Smooth muscle cell (in vitro differentiated cells): ENCODE measurements at regions not wholly inside any gene's neighbourhood (a gene's known extent, or its start where the extent isn't known, plus 50 kb on each side); places are given as distances from the start of the nearest gene placed in this dataset.

Source experiments
- DNase-seq: peaks from one replicate; lab custom pipeline; 2025; ENCODE audit not compliant: unreplicated experiment; lab: John Stamatoyannopoulos, UW
- H2AFZ ChIP-seq: fragments of 200-600 bp; sonication (generic); 2 replicates; pipeline ENCODE4 v1.6.0; 2016; ENCODE audit warnings: antibody characterized with exemption, low read depth, mild to moderate bottlenecking
- H3F3A ChIP-seq: fragments of 200-600 bp; sonication (generic); 2 replicates; pipeline ENCODE4 v1.6.0; 2017; ENCODE audit warnings: antibody characterized with exemption, low read depth
- H3K27ac ChIP-seq: fragments of 200-600 bp; sonication (generic); 2 replicates; pipeline ENCODE4 v1.5.1; 2016; ENCODE audit warnings: low read depth, mild to moderate bottlenecking
- H3K27me3 ChIP-seq: fragments of 200-600 bp; sonication (generic); 2 replicates; pipeline ENCODE4 v1.6.1; 2016; ENCODE audit warnings: low read depth, mild to moderate bottlenecking
- H3K36me3 ChIP-seq: fragments of 200-600 bp; sonication (generic); 2 replicates; pipeline ENCODE4 v1.5.1; 2016; ENCODE audit warnings: low read depth
- H3K4me1 ChIP-seq: fragments of 200-600 bp; sonication (generic); 2 replicates; pipeline ENCODE4 v1.5.1; 2016; ENCODE audit warnings: low read depth
- H3K4me2 ChIP-seq: fragments of 200-600 bp; sonication (generic); 2 replicates; pipeline ENCODE4 v1.6.0; 2016; ENCODE audit warnings: mild to moderate bottlenecking
- H3K4me3 ChIP-seq: fragments of 200-600 bp; sonication (generic); 2 replicates; pipeline ENCODE4 v1.5.1; 2016; ENCODE audit warnings: mild to moderate bottlenecking
- H3K79me2 ChIP-seq: fragments of 200-600 bp; sonication (generic); 2 replicates; pipeline ENCODE4 v1.6.0; 2016; ENCODE audit warnings: low read depth, mild to moderate bottlenecking
- H3K9ac ChIP-seq: fragments of 200-600 bp; sonication (generic); 2 replicates; pipeline ENCODE4 v1.6.0; 2016; ENCODE audit warnings: low read depth
- H3K9me3 ChIP-seq: fragments of 200-600 bp; sonication (generic); replicated peaks from 2 replicates; pipeline ENCODE4 v1.5.1; 2016; ENCODE audit warnings: low read depth
- H4K20me1 ChIP-seq: fragments of 200-600 bp; sonication (generic); 2 replicates; pipeline ENCODE4 v1.6.0; 2016; ENCODE audit warnings: low read depth
- CTCF ChIP-seq: fragments of 200-600 bp; sonication (generic); IDR thresholded peaks from 2 replicates; pipeline ENCODE4 v1.5.1; 2017; ENCODE audit warnings: borderline replicate concordance, mild to moderate bottlenecking, antibody characterized with exemption; ENCODE audit not compliant: insufficient read depth, poor library complexity, severe bottlenecking
- WGBS: methylation state at CpG from one replicate; pipeline ENCODE4 v1.1.7; 2016; ENCODE audit warnings: low lambda C conversion rate; 5-methylcytosine and 5-hydroxymethylcytosine counted together

- no peak for TF ChIP-seq CTCF
- WGBS = 36% methylated on average over 6 of the region's 6 CpGs
- peak overlapping the region; percentile 1 for H3K4me3 ChIP-seq
These were observed 440.0 kb downstream of the DNAJB9 start for GRCh38 chr7:109009636-109010035.

GRCh38 chr7:109020251-109020650 is 450.6 kb downstream of the DNAJB9 start:
- Histone ChIP-seq H3F3A (no peaks in the 10 kb centered on the region), H3K9me3 (no peaks in the 10 kb centered on the region), H3K4me1 (no peaks in the 10 kb centered on the region), H3K4me3 (no peak overlapping the region), H3K79me2 (no peaks in the 10 kb centered on the region), H3K4me2 (no peak overlapping the region), H4K20me1 (no peaks in the 10 kb centered on the region), H3K36me3 (no peaks in the 10 kb centered on the region), H3K27me3 (no peaks in the 10 kb centered on the region), H2AFZ (no peak overlapping the region), H3K9ac (no peak overlapping the region), H3K27ac (no peak overlapping the region)
- DNase-seq = no peak
- WGBS = 67% methylated on average over 4 of the region's 4 CpGs
- TF ChIP-seq CTCF = no peak

More at GRCh38 chr7:109009636-109010035, 440.0 kb downstream of the DNAJB9 start:
- Histone ChIP-seq H3K27ac (peak overlapping the region; percentile 39), H3K9me3 (no peaks in the 10 kb centered on the region), H3F3A (no peaks in the 10 kb centered on the region), H3K4me2 (peak overlapping the region; percentile 74), H3K79me2 (no peaks in the 10 kb centered on the region), H4K20me1 (no peaks in the 10 kb centered on the region), H3K27me3 (no peaks in the 10 kb centered on the region), H3K9ac (peak overlapping the region; percentile 28), H3K36me3 (no peaks in the 10 kb centered on the region), H2AFZ (peak overlapping the region; percentile 82), H3K4me1 (peaks cover 6% of the 10 kb centered on the region)
- no peak for DNase-seq

- no peaks in the 10 kb centered on the region for H3K9me3 ChIP-seq
- no peak overlapping the region for H2AFZ ChIP-seq
- H3K36me3 ChIP-seq = no peaks in the 10 kb centered on the region
- no peak overlapping the region for H3K4me2 ChIP-seq
- no peaks in the 10 kb centered on the region for H3K27me3 ChIP-seq
- H3F3A ChIP-seq = no peaks in the 10 kb centered on the region
- H3K79me2 ChIP-seq = no peaks in the 10 kb centered on the region
- H3K4me1 ChIP-seq = no peaks in the 10 kb centered on the region
- H3K9ac ChIP-seq = no peak overlapping the region
- TF ChIP-seq CTCF = no peak
- no peaks in the 10 kb centered on the region for H4K20me1 ChIP-seq
- H3K27ac ChIP-seq = no peak overlapping the region
- WGBS = 94% methylated on average over 2 of the region's 2 CpGs
- no peak for DNase-seq
- H3K4me3 ChIP-seq = no peak overlapping the region
These were observed 451.7 kb downstream of the DNAJB9 start for GRCh38 chr7:109021390-109021789.

- 97% methylated on average over 3 of the region's 3 CpGs for WGBS
- no peak for DNase-seq
- no peaks in the 10 kb centered on the region for H3K36me3 ChIP-seq
- no peak overlapping the region for H3K9ac ChIP-seq
- no peaks in the 10 kb centered on the region for H3K9me3 ChIP-seq
- no peaks in the 10 kb centered on the region for H3K79me2 ChIP-seq
- H3F3A ChIP-seq = no peaks in the 10 kb centered on the region
- H3K27me3 ChIP-seq = no peaks in the 10 kb centered on the region
- no peaks in the 10 kb centered on the region for H4K20me1 ChIP-seq
- TF ChIP-seq CTCF = no peak
- H2AFZ ChIP-seq = no peak overlapping the region
- H3K27ac ChIP-seq = no peak overlapping the region
- no peaks in the 10 kb centered on the region for H3K4me1 ChIP-seq
- H3K4me3 ChIP-seq = no peak overlapping the region
- no peak overlapping the region for H3K4me2 ChIP-seq
These were observed 460.2 kb downstream of the DNAJB9 start for GRCh38 chr7:109029866-109030265.
